GM12878 (cell line): ENCODE measurements at regions not wholly inside any gene's neighbourhood (a gene's known extent, or its start where the extent isn't known, plus 50 kb on each side); places are given as distances from the start of the nearest gene placed in this dataset.

Source experiments
- ATAC-seq: fragments of 200-7000 bp; cut with Tn5 transposase; 3 replicates; pipeline ENCODE4 v1.9.1; 2020; ENCODE audit warnings: mild to moderate bottlenecking, moderate library complexity
- BruUV-seq: library from RNA; stranded (reverse); fragments of 400-500 nt; replicated peaks from 2 replicates; lab custom pipeline; 2021; lab: Mats Ljungman, UMichigan
- CTCF ChIA-PET: fragments of 300-600 bp; sonication (Branson Sonifier 250); formaldehyde crosslinking; extraction: SDS; loops from one replicate; lab custom pipeline; 2021; ENCODE audit warnings: inconsistent platforms; lab: Yijun Ruan, JAX
- POLR2A ChIA-PET: fragments of 350-600 bp; formaldehyde crosslinking; extraction: SDS; loops from one replicate; lab custom pipeline; 2021; ENCODE audit warnings: inconsistent platforms; lab: Charles Lee
- RAD21 ChIA-PET: fragments of 300-600 bp; sonication (Branson Sonifier 250); formaldehyde crosslinking; loops from one replicate; lab custom pipeline; 2023; ENCODE audit warnings: antibody characterized with exemption; ENCODE audit not compliant: unreplicated experiment; lab: Charles Lee
- SMC1A ChIA-PET: fragments of 300-600 bp; sonication (Branson Sonifier 250); formaldehyde crosslinking; loops from one replicate; lab custom pipeline; 2023; ENCODE audit not compliant: unreplicated experiment, uncharacterized antibody; lab: Charles Lee
- DNase-seq: peaks from one replicate; pipeline ENCODE4 v3.0.0-alpha.2; 2011; ENCODE audit warnings: low read depth, low spot score
- FAIRE-seq: peaks from 3 replicates; lab custom pipeline; 2011; peaks lifted over from hg19 to GRCh38; lab: Jason Lieb, UNC
- H2AFZ ChIP-seq: 2 replicates; pipeline ENCODE4 v1.6.0; 2011; ENCODE audit warnings: low read depth, low read length, control low read depth; ENCODE audit not compliant: control insufficient read depth
- H3K27ac ChIP-seq: 2 replicates; pipeline ENCODE4 v1.5.1; 2011; ENCODE audit warnings: control low read depth; ENCODE audit not compliant: control insufficient read depth, insufficient read depth
- H3K27me3 ChIP-seq, 2 experiments: replicated peaks in 1 of 2; 2 replicates each; pipeline versions ENCODE4 v1.6.0 to v1.6.1; 2011; ENCODE audit warnings: low read length in 1 of 2; ENCODE audit not compliant: control insufficient read depth in 2 of 2, insufficient read depth in 2 of 2
- H3K36me3 ChIP-seq, 2 experiments: 2 replicates each; pipeline ENCODE4 v1.5.1; 2011; ENCODE audit warnings: low read length in 1 of 2; ENCODE audit not compliant: control insufficient read depth in 2 of 2, insufficient read depth in 2 of 2
- H3K4me1 ChIP-seq: 2 replicates; pipeline ENCODE4 v1.6.1; 2011; ENCODE audit warnings: mild to moderate bottlenecking, low read length, moderate library complexity, mixed read lengths; ENCODE audit not compliant: control insufficient read depth, insufficient read depth
- H3K4me2 ChIP-seq: 2 replicates; pipeline ENCODE4 v1.6.0; 2011; ENCODE audit warnings: control low read depth; ENCODE audit not compliant: control insufficient read depth, insufficient read depth
- H3K4me3 ChIP-seq: fragments of 200-600 bp; sonication (generic); 2 replicates; pipeline ENCODE4 v1.5.1; 2016
- H3K79me2 ChIP-seq: 2 replicates; pipeline ENCODE4 v1.6.0; 2011; ENCODE audit warnings: low read length; ENCODE audit not compliant: control insufficient read depth, insufficient read depth
- H3K9ac ChIP-seq: 2 replicates; pipeline ENCODE4 v1.8.0; 2011; ENCODE audit warnings: low read length, control low read depth, mixed read lengths; ENCODE audit not compliant: control insufficient read depth, insufficient read depth
- H3K9me3 ChIP-seq: replicated peaks from 3 replicates; pipeline ENCODE4 v1.5.1; 2011; ENCODE audit warnings: mild to moderate bottlenecking, low read length; ENCODE audit not compliant: control insufficient read depth, insufficient read depth
- H4K20me1 ChIP-seq: 2 replicates; pipeline ENCODE4 v1.6.0; 2011; ENCODE audit not compliant: control insufficient read depth, insufficient read depth
- BACH1 ChIP-seq: fragments of 450-650 bp; IDR thresholded peaks from 2 replicates; pipeline ENCODE4 v1.6.1; 2017; ENCODE audit warnings: mild to moderate bottlenecking, borderline replicate concordance
- GABPA ChIP-seq: IDR thresholded peaks from 2 replicates; pipeline ENCODE4 v1.6.1; 2014; ENCODE audit warnings: antibody characterized with exemption, low read depth, mild to moderate bottlenecking, inconsistent platforms
- RBBP5 ChIP-seq: fragments of 200-600 bp; sonication (generic); conservative IDR thresholded peaks from 2 replicates; pipeline ENCODE4 v1.6.1; 2016
- SUPT20H ChIP-seq: IDR thresholded peaks from 2 replicates; pipeline ENCODE4 v1.6.1; 2011; ENCODE audit warnings: low read depth, mild to moderate bottlenecking, low read length, moderate library complexity, borderline replicate concordance; ENCODE audit not compliant: control insufficient read depth
- ZNF207 ChIP-seq: fragments of 450-650 bp; IDR thresholded peaks from 2 replicates; pipeline ENCODE4 v1.6.1; 2014; ENCODE audit warnings: antibody characterized with exemption, mild to moderate bottlenecking, borderline replicate concordance
- WGBS: methylation state at CpG from one replicate; pipeline ENCODE4 v1.1.6; 2016; ENCODE audit warnings: low lambda C conversion rate; ENCODE audit not compliant: insufficient replicate concordance, insufficient coverage; ENCODE audit errors: missing lambda C conversion rate; 5-methylcytosine and 5-hydroxymethylcytosine counted together
- in situ Hi-C: fragments of 300-500 bp; cut with MboI; formaldehyde crosslinking; loops from 9 replicates; pipeline ENCODE4 v1.14.3; 2018; ENCODE audit warnings: mixed read lengths
- intact Hi-C: fragments of 100-400 bp; cut with micrococcal nuclease; formaldehyde crosslinking; loops from one replicate; pipeline ENCODE4 v1.14.2; 2022; ENCODE audit not compliant: unreplicated experiment
- TF ChIP-seq, protein P1 (sequence below): fragments of 450-650 bp; IDR thresholded peaks from 2 replicates; pipeline ENCODE4 v1.6.1; 2016; ENCODE audit warnings: mild to moderate bottlenecking
- TF ChIP-seq, protein P2 (sequence below): IDR thresholded peaks from 2 replicates; pipeline ENCODE4 v1.6.1; 2011; ENCODE audit warnings: borderline replicate concordance, low read depth, mild to moderate bottlenecking, moderate library complexity, low read length; ENCODE audit not compliant: insufficient read depth, poor library complexity, severe bottlenecking
- TF ChIP-seq, protein P3 (sequence below): IDR thresholded peaks from 2 replicates; pipeline ENCODE4 v1.6.1; 2011; ENCODE audit warnings: low read depth, mild to moderate bottlenecking, low read length, moderate library complexity, borderline replicate concordance; ENCODE audit errors: extremely low read depth

DNA sequence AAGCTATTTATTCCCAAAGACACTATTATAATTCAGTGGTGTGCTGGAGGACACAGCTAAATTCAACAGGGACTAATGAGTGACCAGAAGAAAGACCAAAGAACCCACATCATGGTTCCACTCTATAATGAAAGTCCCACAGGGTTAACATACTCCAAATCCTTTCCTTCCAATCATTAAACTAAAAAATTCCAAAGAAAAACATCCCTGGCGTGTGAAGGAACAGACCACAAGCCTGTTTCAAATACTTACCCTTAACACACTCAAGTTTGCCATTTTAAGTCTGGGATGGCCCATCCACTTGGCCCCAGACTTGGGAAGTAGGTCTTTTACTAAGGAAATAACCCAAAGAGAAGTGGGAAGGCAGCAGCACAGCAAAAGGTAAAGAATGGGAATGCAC lies 150.1 kb upstream of the CCDC150 start:
- 0% methylated on average over 1 of the region's 1 CpG for WGBS
- intact Hi-C loops (no loop called here), in situ Hi-C loops (no loop called here)
- H3K27me3 ChIP-seq, result peaks cover 0 to 4% of the 10 kb centered on the region in 2 experiments; a peak in 3 of 4 replicates
- no peaks in the 10 kb centered on the region for H3K4me1 ChIP-seq
- no peak overlapping the region for H3K4me3 ChIP-seq
- TF ChIP-seq, protein P1, sequence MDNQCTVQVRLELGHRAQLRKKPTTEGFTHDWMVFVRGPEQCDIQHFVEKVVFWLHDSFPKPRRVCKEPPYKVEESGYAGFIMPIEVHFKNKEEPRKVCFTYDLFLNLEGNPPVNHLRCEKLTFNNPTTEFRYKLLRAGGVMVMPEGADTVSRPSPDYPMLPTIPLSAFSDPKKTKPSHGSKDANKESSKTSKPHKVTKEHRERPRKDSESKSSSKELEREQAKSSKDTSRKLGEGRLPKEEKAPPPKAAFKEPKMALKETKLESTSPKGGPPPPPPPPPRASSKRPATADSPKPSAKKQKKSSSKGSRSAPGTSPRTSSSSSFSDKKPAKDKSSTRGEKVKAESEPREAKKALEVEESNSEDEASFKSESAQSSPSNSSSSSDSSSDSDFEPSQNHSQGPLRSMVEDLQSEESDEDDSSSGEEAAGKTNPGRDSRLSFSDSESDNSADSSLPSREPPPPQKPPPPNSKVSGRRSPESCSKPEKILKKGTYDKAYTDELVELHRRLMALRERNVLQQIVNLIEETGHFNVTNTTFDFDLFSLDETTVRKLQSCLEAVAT, result no peak
- TF ChIP-seq GABPA (no peak), ZNF207 (no peak), SUPT20H (no peak), RBBP5 (no peak), BACH1 (no peak)
- TF ChIP-seq, protein P2, sequence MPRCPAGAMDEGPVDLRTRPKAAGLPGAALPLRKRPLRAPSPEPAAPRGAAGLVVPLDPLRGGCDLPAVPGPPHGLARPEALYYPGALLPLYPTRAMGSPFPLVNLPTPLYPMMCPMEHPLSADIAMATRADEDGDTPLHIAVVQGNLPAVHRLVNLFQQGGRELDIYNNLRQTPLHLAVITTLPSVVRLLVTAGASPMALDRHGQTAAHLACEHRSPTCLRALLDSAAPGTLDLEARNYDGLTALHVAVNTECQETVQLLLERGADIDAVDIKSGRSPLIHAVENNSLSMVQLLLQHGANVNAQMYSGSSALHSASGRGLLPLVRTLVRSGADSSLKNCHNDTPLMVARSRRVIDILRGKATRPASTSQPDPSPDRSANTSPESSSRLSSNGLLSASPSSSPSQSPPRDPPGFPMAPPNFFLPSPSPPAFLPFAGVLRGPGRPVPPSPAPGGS, result no peak
- TF ChIP-seq, protein P3, sequence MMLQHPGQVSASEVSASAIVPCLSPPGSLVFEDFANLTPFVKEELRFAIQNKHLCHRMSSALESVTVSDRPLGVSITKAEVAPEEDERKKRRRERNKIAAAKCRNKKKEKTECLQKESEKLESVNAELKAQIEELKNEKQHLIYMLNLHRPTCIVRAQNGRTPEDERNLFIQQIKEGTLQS, result no peak
- ChIA-PET RAD21 (no interaction called here), POLR2A (interaction anchor here (1.0 kb wide), 1 partner anchor 8 kb away, joined by 3 read pairs; no protein-coding TSS in a partner anchor), SMC1A (no interaction called here), CTCF (interaction anchor here (1.0 to 1.6 kb wide), 2 partner anchors 8 kb away, joined by 3 to 5 read pairs; no protein-coding TSS in a partner anchor)
- peaks cover 2% of the 10 kb centered on the region; the same call in 1 of the 3 replicates for H3K9me3 ChIP-seq
- FAIRE-seq (no peak), DNase-seq (no peak), ATAC-seq (no peak)
- H3K36me3 ChIP-seq, result no peaks in the 10 kb centered on the region
- no peak overlapping the region for H2AFZ ChIP-seq
- no peak overlapping the region for H3K27ac ChIP-seq
- BruUV-seq, result no TSS peak
- H3K4me2 ChIP-seq, result no peak overlapping the region
- H3K9ac ChIP-seq, result no peak overlapping the region
- H4K20me1 ChIP-seq, result no peaks in the 10 kb centered on the region
- no peaks in the 10 kb centered on the region for H3K79me2 ChIP-seq
